Left ventricle myocardium superior (tissue), 1 donor: ENCODE measurements at regions not wholly inside any gene's neighbourhood (a gene's known extent, or its start where the extent isn't known, plus 50 kb on each side); places are given as distances from the start of the nearest gene placed in this dataset.
"Not testable (repeated sequence)": the region's sequence is repeated elsewhere in the genome, so short reads cannot be mapped to it uniquely, and the experiment has no call there.

ENCODE experiments used
- ATAC-seq: fragments of 200-7000 bp; cut with Tn5 transposase; one replicate; pipeline ENCODE4 v1.9.1; 2020; ENCODE audit warnings: mild to moderate bottlenecking, moderate library complexity
- DNase-seq: peaks from one replicate; pipeline ENCODE4 v3.0.0-alpha.2; 2020
- intact Hi-C: fragments of 100-400 bp; cut with micrococcal nuclease; formaldehyde crosslinking; loops from one replicate; pipeline ENCODE4 v1.11.0; 2022
- donor health status: DM: no; HTN: yes; CAD: no; lungs with severe emphysema.

DNA sequence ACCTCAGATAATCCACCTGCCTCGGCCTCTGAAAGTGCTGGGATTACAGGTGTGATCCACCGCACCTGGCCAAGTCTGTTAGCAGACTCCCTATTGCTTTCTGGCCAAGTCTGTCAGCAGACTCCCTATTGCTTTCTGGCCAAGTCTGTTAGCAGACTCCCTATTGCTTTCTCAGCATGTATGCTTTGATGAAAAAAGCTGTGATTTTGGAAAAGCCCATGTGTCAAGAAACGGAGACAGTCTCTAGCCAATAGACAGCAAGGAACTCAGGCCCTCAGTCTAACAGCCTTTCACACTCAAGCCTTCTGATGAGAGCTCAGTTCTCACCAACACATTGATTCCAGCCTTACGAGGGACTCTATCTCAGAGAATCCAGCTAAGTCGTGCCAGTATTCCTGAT is 158.8 kb upstream of the KRR1 start:
- no peak for ATAC-seq
- DNase-seq: no peak
- intact Hi-C loops: no loop called here

DNA sequence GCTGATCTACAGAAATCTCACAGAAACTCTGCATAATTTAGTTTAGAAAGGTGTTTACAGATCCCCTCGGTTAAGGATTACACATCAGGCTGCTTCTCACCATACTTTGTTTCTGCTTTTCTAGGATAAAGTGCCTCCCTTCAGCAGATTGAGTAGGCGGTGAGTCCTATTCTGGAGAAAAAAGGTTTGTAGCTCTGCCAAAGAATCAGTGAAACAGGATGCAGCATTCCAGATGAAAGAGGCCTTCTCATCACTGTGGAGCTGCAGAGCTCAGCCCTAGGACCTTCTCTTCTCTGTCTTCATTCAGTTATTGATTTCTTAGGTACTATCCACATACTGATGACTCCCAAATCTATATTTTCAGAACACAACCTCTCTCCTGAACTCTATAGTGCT is 155.5 kb upstream of the KRR1 start:
- intact Hi-C loops: no loop called here
- DNase-seq: no peak
- no peak for ATAC-seq

DNA sequence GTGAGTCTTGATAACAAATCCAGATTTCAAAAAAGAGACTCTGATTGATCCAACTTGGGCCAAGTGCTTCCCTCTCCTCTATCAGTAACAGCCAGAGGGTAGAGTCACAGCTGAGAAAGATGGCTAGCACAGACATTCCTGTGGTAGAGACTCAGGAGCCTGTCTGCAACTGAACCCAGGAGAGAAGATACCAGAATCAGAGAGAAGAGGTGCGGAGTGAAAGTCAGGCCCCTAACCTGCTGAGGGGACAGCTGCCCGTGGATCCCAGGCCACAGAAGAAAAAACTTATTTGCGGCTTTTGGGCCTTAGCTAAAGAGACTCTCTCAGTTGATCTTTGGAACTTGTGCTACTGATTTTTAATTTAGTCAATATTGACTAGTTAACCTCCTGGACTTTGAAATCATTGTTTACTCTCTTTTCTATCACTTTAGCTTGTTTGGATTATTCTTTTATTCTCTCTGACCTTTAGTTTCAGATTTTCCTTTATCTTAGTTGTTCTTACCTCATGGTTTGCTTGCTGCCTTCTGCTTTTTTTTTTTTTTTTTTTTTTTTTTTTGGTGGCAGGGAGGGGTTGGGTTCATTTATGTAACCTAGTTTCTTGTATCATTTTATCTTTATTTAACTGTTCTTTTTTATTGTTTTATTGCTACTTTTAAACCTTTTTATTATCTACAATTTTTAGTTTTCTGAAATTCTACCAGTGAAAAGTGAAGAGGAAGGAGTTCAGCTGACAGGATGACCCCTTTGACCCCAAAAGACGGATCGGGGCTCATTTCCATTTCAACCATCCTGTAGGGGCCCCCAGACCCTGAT is 154.9 kb upstream of the KRR1 start:
- intact Hi-C loops: no loop called here
- no peak for ATAC-seq
- DNase-seq: no peak

DNA sequence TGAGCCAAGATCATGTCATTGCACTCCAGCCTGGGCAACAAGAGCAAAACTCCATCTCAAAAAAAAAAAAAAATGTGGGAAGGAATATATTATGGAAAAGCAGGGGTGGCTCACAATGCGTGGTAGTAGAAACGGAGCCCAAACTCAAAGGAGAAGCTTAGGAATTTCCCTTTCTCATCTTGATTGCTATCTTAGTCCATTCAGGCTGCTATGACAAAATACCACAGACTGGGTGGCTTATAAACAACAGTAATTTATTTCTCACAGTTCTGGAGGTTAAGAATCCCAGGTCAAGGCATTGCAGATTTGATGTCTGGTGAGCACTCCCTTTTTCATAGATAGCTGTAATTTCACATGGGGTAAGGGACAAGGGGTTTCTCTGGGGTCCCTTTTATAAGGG is 153.8 kb upstream of the KRR1 start:
- no peak for DNase-seq
- no peak for ATAC-seq
- intact Hi-C loops: no loop called here

DNA sequence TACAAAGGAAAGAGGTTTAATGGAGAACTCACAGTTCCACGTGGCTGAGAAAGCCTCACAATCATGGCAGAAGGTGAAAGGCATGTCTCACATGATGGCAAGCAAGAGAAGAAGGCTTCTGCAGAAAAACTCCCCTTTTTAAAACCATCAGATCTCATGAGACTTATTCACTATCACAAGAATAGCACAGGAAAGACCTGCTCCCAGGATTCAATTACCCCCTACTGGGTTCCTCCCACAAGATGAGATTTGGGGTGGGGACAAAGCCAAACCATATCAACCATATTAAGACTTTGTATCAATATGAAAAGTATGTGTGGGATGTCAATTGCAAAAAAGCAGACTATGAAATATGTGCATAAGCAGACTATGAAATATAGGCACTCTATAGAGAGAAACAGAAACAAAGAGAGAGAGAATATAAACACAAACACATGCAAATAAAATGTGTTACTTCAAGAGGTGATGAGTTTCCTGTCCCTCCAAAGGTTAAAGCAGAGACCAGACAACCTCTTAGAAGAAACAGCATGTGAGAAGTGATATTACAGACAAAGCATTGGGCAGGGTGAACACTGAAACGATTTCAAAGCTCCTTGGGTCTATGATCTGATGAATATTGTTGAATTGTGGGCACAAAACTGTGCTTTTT is 151.2 kb upstream of the KRR1 start:
- DNase-seq: no peak
- no peak for ATAC-seq
- intact Hi-C loops: no loop called here

DNA sequence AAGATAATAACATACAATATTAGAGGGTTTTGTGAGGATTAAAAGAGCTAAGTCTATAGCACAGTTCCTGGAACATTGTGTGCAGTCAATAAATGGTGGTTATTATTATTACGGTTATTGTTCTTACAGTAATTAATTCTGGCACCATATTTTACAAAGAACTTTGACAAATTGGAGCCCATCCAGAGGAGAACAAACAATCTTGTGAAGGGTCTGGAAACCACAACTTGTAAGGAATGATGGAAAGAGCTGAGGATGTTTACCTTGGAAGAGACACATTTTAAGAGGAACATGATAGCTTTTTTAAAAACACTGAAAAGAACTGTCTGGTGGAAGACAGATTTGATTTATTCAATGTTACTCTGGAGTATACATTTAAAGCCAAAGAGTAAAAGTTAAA is 150.5 kb upstream of the KRR1 start:
- no peak for ATAC-seq
- intact Hi-C loops: no loop called here

DNA sequence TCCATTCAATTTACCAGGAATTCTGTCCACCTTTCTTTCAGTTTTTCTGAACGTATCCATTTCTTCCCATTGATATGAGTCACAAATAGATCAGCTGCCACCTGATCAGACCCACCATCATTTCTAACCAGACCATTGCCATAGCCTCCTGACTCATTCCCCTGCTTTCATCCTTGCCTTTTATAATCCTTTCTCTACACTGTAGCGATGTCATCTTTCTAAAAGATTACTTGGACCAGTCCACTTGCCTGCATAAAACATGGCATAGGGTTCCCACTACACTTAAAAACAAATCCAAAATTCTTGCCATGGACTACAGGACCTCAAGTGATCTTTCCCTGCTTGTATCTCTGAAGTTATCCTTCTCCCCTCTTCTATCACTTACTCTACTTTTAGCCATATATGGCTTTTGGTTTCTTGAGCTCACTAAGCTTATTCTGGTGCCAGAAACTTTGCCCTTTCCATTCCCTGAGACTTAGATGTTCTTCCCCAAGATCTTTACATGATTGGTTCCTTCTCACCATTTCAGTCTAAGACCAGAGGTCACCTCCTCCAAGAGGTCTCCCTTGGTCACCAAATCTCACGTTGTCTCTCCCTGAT is 149.5 kb upstream of the KRR1 start:
- no peak for DNase-seq
- ATAC-seq: no peak
- intact Hi-C loops: no loop called here

More for the DNA sequence above, 150.5 kb upstream of the KRR1 start:
- DNase-seq: no peak

DNA sequence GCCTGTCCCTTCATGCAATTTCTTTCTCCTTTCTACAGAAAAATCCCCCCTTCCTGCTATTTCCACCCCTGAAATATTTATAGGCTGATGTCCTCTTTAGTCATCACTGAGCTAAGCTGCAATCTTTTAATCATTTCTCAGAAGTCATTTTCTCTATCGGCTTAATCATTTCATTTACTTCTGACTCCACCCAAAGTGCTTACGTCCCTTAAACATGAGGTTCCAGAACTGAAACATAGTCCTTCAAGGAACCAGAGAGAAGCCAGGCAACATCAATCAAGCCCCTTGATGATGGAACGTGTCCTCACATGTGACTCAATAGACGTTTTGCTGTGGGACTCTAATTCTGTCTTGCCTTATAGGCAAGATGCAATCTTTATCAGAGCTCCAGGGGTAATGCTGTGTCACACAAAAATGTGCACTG is 148.7 kb upstream of the KRR1 start:
- intact Hi-C loops: no loop called here
- no peak for DNase-seq
- ATAC-seq: no peak

DNA sequence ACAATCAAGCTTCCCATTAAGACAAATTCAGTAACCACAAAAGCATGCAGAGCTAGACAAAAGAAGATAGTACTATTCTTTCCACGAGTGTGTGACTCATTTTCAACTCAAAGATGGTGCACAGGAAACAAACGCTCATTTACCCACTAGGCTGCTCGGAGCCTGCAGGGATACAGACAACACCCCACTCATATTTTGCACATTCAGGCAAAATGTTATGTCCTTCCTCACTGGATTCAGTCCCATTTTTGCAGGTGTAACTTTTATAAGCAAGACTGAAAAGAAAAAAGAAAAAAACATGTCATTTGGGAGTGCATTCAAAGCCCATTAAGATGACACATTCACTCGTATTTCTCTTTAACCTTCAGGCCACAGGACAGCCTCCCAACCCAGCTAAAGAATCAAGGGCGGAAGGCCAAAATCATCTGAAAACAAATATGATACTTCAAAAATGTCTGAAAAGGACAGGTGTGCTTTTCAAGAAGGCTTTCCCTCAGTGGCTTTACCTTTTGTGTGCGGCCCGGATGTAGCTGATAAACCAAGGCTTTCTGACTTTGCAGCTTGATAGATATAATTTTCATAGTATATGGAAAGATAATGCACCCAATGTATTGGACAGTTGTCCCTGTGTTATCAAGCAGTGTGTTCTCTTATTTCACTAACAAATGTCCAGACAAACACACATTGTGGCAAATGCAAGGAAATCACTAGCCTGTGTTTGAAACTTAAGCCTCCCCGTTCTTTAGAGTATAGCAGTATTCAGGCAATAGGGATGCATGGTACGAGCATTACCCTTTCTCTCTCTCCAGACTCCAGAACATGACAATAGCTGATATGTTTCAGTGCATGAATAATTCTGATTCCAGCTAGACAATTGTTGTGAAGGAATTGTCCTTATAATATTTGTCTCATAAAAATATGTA is 147.8 kb upstream of the KRR1 start:
- ATAC-seq: no peak
- intact Hi-C loops: no loop called here

DNA sequence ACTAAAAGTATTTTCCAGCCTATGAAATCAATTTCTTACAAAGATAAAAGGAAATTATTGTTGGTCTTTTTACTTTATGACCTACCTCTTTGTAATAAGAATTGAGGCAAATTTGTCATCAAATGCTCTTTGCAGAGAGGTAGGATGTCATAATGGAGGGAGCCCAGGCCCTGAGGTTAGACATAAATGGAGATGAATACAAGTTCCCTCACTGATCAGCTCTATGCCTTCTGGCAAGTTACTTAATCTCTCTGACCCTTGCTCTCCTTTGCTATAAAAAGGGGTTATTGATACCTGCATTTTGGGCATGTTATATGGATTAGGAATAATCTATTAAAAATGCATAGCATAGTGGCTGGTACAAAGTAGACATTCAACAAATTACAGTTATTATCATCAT is 146.9 kb upstream of the KRR1 start:
- DNase-seq: no peak
- no peak for ATAC-seq
- intact Hi-C loops: no loop called here

More for the DNA sequence above, 147.8 kb upstream of the KRR1 start:
- no peak for DNase-seq

DNA sequence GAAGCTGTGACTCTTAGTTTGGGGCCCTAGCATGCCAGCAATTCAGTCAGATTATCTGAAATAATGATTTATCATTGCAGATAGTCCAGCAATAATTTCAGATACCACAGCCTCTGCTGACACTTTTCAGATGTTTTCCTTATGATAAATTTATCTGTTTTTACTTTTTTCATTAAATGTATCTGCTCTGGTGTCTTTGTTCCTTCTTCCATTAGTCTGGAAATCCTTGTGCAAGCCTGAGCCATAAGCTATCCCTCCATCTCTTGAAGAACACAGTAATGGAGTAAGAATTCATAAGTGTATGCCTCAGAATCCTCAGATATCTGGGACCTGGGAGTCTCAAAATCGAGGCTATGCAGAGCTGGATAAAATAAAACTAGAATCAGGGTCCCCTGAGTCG is 146.4 kb upstream of the KRR1 start:
- ATAC-seq: no peak
- DNase-seq: no peak
- intact Hi-C loops: no loop called here

DNA sequence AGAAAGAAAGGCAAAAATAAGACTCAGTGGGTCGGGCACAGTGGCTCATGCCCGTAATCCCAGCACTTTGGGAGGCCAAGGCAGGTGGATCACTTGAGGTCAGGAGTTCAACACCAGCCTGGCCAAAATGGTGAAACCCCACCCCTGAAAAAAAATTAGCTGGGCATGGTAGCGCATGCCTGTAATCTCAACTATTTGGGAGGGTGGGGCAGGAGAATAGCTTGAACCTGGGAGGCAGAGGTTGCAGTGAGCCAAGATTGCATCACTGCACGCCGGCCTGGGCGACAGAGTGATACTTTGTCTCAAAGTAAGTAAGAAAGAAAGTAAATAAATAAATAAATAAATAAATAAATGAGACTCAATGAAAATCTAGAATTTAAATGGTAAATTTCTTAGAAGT is 145.9 kb upstream of the KRR1 start:
- ATAC-seq, DNase-seq, intact Hi-C loops: not testable (repeated sequence)

DNA sequence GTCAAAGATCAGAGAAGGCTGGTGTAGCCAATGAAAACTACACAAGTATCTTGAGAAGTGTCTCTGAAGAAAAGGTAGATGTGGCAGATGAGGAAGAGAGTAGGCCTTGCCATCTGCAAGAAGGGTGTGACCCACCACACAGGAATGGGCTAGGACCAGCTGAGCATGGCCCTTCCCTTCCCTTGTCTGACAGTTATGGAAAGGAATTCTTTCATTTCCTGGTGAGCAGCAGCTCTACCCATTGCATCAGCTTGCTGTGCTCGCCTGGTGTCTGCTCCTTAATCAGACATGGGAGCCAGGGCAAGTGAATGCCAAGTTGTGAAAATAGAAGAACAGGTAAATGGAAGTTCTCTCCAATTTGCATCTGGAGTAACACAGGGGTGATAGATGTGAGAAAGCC is 145.2 kb upstream of the KRR1 start:
- intact Hi-C loops: no loop called here
- DNase-seq (no peak), ATAC-seq (no peak)

DNA sequence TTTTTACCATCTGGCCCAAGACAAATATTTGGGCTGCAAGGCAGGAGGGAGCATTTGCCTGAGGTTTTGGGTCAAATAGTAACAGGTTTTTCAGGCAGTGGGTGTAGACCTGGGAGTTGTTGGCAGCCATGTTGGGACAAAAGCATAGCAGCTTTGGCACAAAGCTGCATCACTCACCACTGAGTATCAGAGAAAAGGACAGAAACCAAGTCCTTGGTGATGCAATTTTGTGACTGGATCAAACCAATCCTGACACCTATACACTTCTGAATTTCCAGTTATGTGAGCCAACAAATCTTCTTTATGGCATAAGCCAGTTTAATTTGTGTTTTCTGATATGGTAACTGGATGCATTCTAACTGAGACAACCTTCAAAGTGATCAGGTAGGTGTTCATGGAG is 144.8 kb upstream of the KRR1 start:
- intact Hi-C loops: no loop called here
- ATAC-seq: no peak
- DNase-seq: no peak

DNA sequence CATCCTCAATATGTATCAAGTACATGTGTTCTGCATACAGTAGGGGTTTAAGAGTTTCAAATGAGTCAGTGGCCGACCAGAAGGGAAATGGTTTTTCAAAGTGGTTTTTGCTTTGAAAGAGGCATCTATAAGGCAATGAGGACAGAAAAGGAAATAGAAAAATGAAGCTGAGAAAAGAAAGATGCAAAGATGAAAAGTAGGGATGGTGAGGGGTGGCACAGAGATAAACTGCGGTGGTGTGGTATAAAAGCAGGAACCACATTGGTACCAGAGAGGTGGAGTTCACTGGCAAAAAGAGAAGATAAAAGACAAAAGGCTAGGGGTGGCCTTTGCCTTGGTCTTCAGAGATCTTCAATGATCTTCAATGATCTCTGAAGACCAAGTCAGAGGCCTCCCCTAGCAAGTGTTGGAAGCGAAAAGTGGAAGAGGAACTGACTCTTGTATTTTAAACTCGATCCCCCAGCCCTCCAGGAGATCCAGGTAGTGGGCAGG is 144.0 kb upstream of the KRR1 start:
- intact Hi-C loops: no loop called here
- DNase-seq (no peak), ATAC-seq (no peak)

DNA sequence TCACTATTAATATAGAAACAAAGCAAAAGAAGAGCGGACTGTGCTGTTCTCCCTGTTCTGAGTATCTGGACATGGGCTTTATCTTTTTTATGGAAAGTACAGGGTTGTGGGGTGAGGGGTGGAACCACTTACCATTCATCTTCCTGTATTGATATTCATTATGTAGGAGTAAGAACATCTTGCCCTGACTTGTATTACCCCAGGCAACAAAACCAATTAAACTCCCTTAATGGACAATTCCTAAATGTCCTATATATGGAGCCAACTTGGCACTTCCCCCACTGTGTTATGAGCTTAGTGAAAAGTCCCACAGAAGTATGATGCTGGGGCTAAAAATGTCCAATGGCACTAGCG is 139.9 kb upstream of the KRR1 start:
- ATAC-seq: peak; percentile 43
- intact Hi-C loops: no loop called here
- DNase-seq: no peak

DNA sequence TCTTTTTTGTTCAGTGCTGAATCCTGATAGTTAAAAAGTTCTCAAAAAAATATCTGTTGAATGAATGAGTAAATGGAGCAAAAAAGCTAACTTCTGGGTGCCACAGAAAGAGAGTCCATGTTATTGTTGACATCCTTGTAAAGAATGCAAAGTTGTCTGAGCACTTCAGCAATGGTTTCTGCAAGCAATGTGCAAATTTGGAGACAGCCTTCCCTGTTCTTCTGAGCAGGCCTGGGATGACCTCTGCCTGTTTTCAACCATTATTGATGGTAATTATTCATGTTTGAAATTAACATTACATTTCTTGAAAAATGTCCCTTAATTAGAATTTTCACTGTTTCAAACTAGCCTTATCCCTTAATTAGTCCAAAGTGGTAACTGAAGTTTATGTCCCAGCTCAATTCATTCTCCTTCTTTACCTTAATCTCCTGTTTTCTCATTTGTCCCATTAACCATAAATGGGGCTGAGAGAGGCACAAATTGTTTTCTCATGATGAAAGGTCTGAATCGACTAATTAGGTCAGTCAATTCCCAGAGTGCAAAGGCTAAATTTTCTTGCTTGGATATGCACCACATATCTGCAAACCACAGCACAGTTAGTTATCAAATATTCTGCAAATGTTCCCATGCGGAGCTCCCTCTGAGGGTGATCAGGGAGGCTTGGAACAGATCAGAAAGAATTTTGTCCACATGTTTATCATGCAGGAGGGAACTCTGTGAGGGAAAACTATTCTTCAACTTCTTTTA is 139.4 kb upstream of the KRR1 start:
- DNase-seq: no peak
- ATAC-seq: peak; percentile 74
- intact Hi-C loops: no loop called here

DNA sequence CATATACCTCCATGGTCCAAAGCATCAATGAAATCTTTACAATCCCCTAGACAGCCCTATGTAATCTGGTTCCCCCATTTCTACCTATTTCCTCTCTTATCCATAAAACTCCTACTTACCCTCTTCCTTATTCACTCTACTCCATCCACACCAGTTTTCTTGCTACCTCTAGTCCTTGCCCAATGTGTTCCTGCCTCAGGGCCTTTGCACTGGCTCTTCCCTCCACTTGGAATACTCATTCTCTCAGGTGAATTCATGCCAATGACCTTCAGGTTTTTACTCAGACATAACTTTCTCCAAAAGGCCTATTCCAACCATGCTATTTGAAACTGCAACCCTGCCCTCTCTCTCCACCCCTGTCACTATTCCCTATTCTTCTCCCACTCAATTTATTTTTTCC is 138.7 kb upstream of the KRR1 start:
- ATAC-seq (no peak), DNase-seq (no peak)
- intact Hi-C loops: no loop called here

DNA sequence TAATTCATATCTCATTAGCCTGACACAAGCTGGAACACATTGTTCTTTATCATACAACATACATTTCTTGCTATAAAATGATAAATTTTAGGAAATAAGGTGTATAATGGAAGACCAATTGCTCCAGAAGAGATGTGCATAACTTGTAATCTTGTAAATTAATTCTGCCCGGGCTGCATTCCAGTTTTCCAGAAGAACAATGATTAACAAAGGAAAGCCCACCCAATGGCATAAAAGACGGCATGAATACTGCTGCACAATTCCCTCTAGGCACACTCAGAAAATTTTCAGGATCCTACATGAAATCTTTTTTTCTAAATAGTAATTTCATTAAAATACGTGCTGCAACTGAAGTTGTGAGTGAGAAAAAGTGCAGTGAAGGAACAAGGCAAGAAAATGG is 137.4 kb upstream of the KRR1 start:
- DNase-seq (no peak), ATAC-seq (no peak)
- intact Hi-C loops: no loop called here
